ENCODE measurements at regions not wholly inside any gene's neighbourhood (a gene's known extent, or its start where the extent isn't known, plus 50 kb on each side); places are given as distances from the start of the nearest gene placed in this dataset.

- DNase-seq, result no peak
These were observed 170.9 kb downstream of the RAB11FIP2 start for GRCh38 chr10:117875793-117876192.

GRCh38 chr10:117876210-117876609 lies 170.5 kb downstream of the RAB11FIP2 start:
- DNase-seq, result no peak

- no peak for DNase-seq
These were observed 168.1 kb downstream of the RAB11FIP2 start for GRCh38 chr10:117878626-117879025.

GRCh38 chr10:117884093-117884492 lies 162.6 kb downstream of the RAB11FIP2 start:
- DNase-seq, result no peak

GRCh38 chr10:117884592-117884991 lies 162.1 kb downstream of the RAB11FIP2 start:
- DNase-seq, result no peak

- no peak for DNase-seq
These were observed 161.4 kb downstream of the RAB11FIP2 start for GRCh38 chr10:117885206-117885829.

GRCh38 chr10:117886766-117887165 lies 160.0 kb downstream of the RAB11FIP2 start:
- DNase-seq, result no peak

GRCh38 chr10:117889664-117890063 lies 157.1 kb downstream of the RAB11FIP2 start:
- DNase-seq, result no peak

GRCh38 chr10:117892681-117893220 lies 154.0 kb downstream of the RAB11FIP2 start:
- no peak for DNase-seq

GRCh38 chr10:117894339-117894738 lies 152.4 kb downstream of the RAB11FIP2 start:
- DNase-seq, result no peak

GRCh38 chr10:117896517-117896916 lies 150.2 kb downstream of the RAB11FIP2 start:
- no peak for DNase-seq

- no peak for DNase-seq
These were observed 147.5 kb downstream of the RAB11FIP2 start for GRCh38 chr10:117899181-117899683.

- no peak for DNase-seq
These were observed 146.5 kb downstream of the RAB11FIP2 start for GRCh38 chr10:117900280-117900679.

- no peak for DNase-seq
These were observed 142.9 kb downstream of the RAB11FIP2 start for GRCh38 chr10:117903854-117904253.

GRCh38 chr10:117905404-117905803 lies 141.3 kb downstream of the RAB11FIP2 start:
- no peak for DNase-seq

- DNase-seq, result no peak
These were observed 135.1 kb downstream of the RAB11FIP2 start for GRCh38 chr10:117911684-117912083.

- no peak for DNase-seq
These were observed 132.4 kb downstream of the RAB11FIP2 start for GRCh38 chr10:117914334-117914733.

- DNase-seq, result no peak
These were observed 125.8 kb downstream of the RAB11FIP2 start for GRCh38 chr10:117920956-117921355.

GRCh38 chr10:117921421-117921820 lies 125.3 kb downstream of the RAB11FIP2 start:
- DNase-seq, result no peak

GRCh38 chr10:117924820-117925219 lies 121.9 kb downstream of the RAB11FIP2 start:
- DNase-seq, result no peak

- DNase-seq, result no peak
These were observed 121.4 kb downstream of the RAB11FIP2 start for GRCh38 chr10:117925369-117925768.

- DNase-seq, result no peak
These were observed 120.2 kb downstream of the RAB11FIP2 start for GRCh38 chr10:117926491-117926890.

GRCh38 chr10:117927332-117927731 lies 119.4 kb downstream of the RAB11FIP2 start:
- DNase-seq, result no peak

GRCh38 chr10:117927871-117928270 lies 118.9 kb downstream of the RAB11FIP2 start:
- no peak for DNase-seq

Data from C1 segment of cervical spinal cord (tissue), 14 donors.